ENCODE measurements at regions not wholly inside any gene's neighbourhood (a gene's known extent, or its start where the extent isn't known, plus 50 kb on each side); places are given as distances from the start of the nearest gene placed in this dataset.

DNA sequence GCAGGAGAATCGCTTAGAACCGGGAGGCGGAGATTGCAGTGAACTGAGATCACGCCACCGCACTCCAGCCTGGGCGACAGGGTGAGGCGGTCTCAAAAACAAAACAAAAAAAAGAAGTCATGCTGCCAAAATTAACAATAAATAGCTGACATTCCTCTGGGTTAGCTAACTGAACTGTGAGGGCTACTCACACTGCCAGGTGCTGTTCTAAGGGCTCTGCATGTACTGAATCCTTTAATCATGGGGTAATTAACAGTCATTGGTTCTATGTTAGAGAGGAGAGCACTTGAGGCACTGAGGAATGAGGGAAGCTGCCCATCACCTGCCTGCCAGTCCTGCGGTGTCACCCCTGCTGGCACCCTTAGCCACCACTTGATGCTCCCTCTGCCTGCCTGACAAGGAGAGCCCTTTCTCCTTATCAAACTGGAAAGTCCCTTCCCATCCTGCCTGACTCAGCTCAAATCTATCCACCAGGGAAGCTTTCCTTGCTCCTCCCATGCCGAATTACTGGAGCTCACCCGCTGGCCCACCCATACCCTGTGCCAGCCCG, 73.0 kb upstream of the RIOK3 start:
- no peak for DNase-seq (ENCODE audit: low spot score)
- intact Hi-C loops (cut with micrococcal nuclease; ENCODE audit: unreplicated experiment) (no loop called here), in situ Hi-C loops (cut with HindIII; ENCODE audit: extremely low pct_ligation_motif_present, low pct_unique_long_range_greater_than_20kb) (no loop called here)

More for the DNA sequence above, 73.0 kb upstream of the RIOK3 start:
- Histone ChIP-seq H3K27me3 (ENCODE audit: control insufficient read depth in 1 of 2, insufficient read depth in 2 of 2, low read length in 2 of 2) (no peaks in the 10 kb centered on the region), H3K36me3 (replicated peaks in 1 of 2; ENCODE audit: control insufficient read depth in 1 of 2, insufficient read depth in 2 of 2, low read length in 2 of 2) (no peaks in the 10 kb centered on the region; a peak in 2 of 5 replicates), H2AFZ (ENCODE audit: low read length) (no peak overlapping the region), H3K27ac (ENCODE audit: extremely low read length, insufficient read depth, low read length) (no peak overlapping the region), H4K20me1 (ENCODE audit: insufficient read depth, low read length) (no peaks in the 10 kb centered on the region), H3K9ac (ENCODE audit: insufficient read depth, low read depth, low read length) (no peak overlapping the region), H3K4me3 (replicated peaks in 1 of 3; ENCODE audit: insufficient read depth in 1 of 3, low read depth in 2 of 3, low read length in 3 of 3) (no peak overlapping the region), H3K79me2 (ENCODE audit: insufficient read depth, low read length) (no peaks in the 10 kb centered on the region), H3K4me2 (ENCODE audit: low read depth, low read length) (no peak overlapping the region), H3K4me1 (ENCODE audit: insufficient read depth, low read length) (peaks cover 40% of the 10 kb centered on the region), H3K9me3 (ENCODE audit: low read length) (no peaks in the 10 kb centered on the region)
- WGBS (ENCODE audit: low lambda C conversion rate): 95% methylated on average over 11 of the region's 11 CpGs
- no TSS peak for BruUV-seq (replicated peaks)
- POLR2A ChIA-PET: interaction anchor here (1.8 kb wide), 1 partner anchor 246 kb away, joined by 7 read pairs; no protein-coding TSS in a partner anchor
- FAIRE-seq (no peak), ATAC-seq (no peak)
- CTCF ChIA-PET (ENCODE audit: low intra/inter-chr PET ratio, low total read pairs): interaction anchor here (2.0 to 2.4 kb wide), 2 partner anchors 248 to 303 kb away, joined by 7 to 9 read pairs; no protein-coding TSS in a partner anchor
- TF ChIP-seq SNRNP70 (IDR thresholded peaks at IDR 0.05; ENCODE audit: low read depth, low read length) (no peak), ZNF230 (CRISPR knock-in tag; IDR thresholded peaks at IDR 0.05) (no peak), RBM39 (IDR thresholded peaks at IDR 0.05; ENCODE audit: low read depth, low read length, poor library complexity, severe bottlenecking) (no peak), HOXA9 (CRISPR knock-in tag; IDR thresholded peaks at IDR 0.05; ENCODE audit: borderline replicate concordance) (no peak), TRAFD1 (CRISPR knock-in tag; IDR thresholded peaks at IDR 0.05; ENCODE audit: borderline replicate concordance) (no peak), HNF4A (CRISPR knock-in tag; IDR thresholded peaks at IDR 0.05) (no peak), TCF7 (IDR thresholded peaks at IDR 0.05; ENCODE audit: low read depth) (no peak), MTF2 (CRISPR knock-in tag; IDR thresholded peaks at IDR 0.05; ENCODE audit: borderline replicate concordance) (no peak), ZNF343 (CRISPR knock-in tag; IDR thresholded peaks at IDR 0.05) (no peak), TP53 (CRISPR knock-in tag; conservative IDR thresholded peaks at IDR 0.05) (no peak), GPBP1L1 (CRISPR knock-in tag; IDR thresholded peaks at IDR 0.05) (no peak)
- TF ChIP-seq, protein P1, sequence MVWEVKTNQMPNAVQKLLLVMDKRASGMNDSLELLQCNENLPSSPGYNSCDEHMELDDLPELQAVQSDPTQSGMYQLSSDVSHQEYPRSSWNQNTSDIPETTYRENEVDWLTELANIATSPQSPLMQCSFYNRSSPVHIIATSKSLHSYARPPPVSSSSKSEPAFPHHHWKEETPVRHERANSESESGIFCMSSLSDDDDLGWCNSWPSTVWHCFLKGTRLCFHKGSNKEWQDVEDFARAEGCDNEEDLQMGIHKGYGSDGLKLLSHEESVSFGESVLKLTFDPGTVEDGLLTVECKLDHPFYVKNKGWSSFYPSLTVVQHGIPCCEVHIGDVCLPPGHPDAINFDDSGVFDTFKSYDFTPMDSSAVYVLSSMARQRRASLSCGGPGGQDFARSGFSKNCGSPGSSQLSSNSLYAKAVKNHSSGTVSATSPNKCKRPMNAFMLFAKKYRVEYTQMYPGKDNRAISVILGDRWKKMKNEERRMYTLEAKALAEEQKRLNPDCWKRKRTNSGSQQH (CRISPR knock-in tag; IDR thresholded peaks at IDR 0.05; ENCODE audit: low read depth): no peak
